Neural cell (in vitro differentiated cells): ENCODE measurements at regions not wholly inside any gene's neighbourhood (a gene's known extent, or its start where the extent isn't known, plus 50 kb on each side); places are given as distances from the start of the nearest gene placed in this dataset.

Experiments used
- H2AFZ ChIP-seq: fragments of 200-600, 300-800 bp; sonication (generic), shearing (Covaris generic); 2 replicates; pipeline ENCODE4 v1.6.0; 2014; ENCODE audit warnings: low read depth, mild to moderate bottlenecking, antibody characterized with exemption, low read length, moderate library complexity
- H3F3A ChIP-seq: fragments of 200-600 bp; shearing (Covaris generic); 2 replicates; pipeline ENCODE4 v1.6.1; 2016; ENCODE audit warnings: mild to moderate bottlenecking, moderate library complexity, mixed read lengths, antibody characterized with exemption, low read length; ENCODE audit not compliant: insufficient read depth, poor library complexity, severe bottlenecking
- H3K27ac ChIP-seq: fragments of 200-600, 300-800 bp; sonication (generic), shearing (Covaris generic); 2 replicates; pipeline ENCODE4 v1.5.1; 2014; ENCODE audit warnings: mild to moderate bottlenecking, low read length, moderate library complexity
- H3K27me3 ChIP-seq: fragments of 300-800, 200-600 bp; sonication (generic), shearing (Covaris generic); 2 replicates; pipeline ENCODE4 v1.6.0; 2014; ENCODE audit warnings: mild to moderate bottlenecking, low read depth, low read length, moderate library complexity; ENCODE audit not compliant: insufficient read depth
- H3K36me3 ChIP-seq: fragments of 300-800, 200-600 bp; sonication (generic), shearing (Covaris generic); 2 replicates; pipeline ENCODE4 v1.5.1; 2014; ENCODE audit warnings: mild to moderate bottlenecking, antibody characterized with exemption, low read length, moderate library complexity; ENCODE audit not compliant: insufficient read depth
- H3K4me2 ChIP-seq: fragments of 300-800, 200-600 bp; sonication (generic), shearing (Covaris generic); 2 replicates; pipeline ENCODE4 v1.6.0; 2014; ENCODE audit warnings: mild to moderate bottlenecking, low read length
- H3K4me3 ChIP-seq: fragments of 300-800, 200-600 bp; sonication (generic), shearing (Covaris generic); 2 replicates; pipeline ENCODE4 v1.5.1; 2014; ENCODE audit warnings: mild to moderate bottlenecking, low read length, moderate library complexity
- H3K79me2 ChIP-seq: fragments of 200-600 bp; shearing (Covaris generic); replicated peaks from 2 replicates; pipeline ENCODE4 v1.6.0; 2014; ENCODE audit warnings: mild to moderate bottlenecking, low read length, moderate library complexity; ENCODE audit not compliant: insufficient read depth
- H3K9ac ChIP-seq: fragments of 300-800, 200-600 bp; sonication (generic), shearing (Covaris generic); 2 replicates; pipeline ENCODE4 v1.6.1; 2016; ENCODE audit warnings: mild to moderate bottlenecking, low read length, mixed read lengths
- H3K9me2 ChIP-seq: fragments of 200-600 bp; shearing (Covaris generic); 2 replicates; pipeline ENCODE4 v1.6.1; 2016; ENCODE audit warnings: mild to moderate bottlenecking, low read length, mixed read lengths; ENCODE audit not compliant: insufficient read depth
- H3K9me3 ChIP-seq: fragments of 200-600, 300-800 bp; sonication (generic), shearing (Covaris generic); 2 replicates; pipeline ENCODE4 v1.6.1; 2016; ENCODE audit warnings: mild to moderate bottlenecking, mixed run types, low read length, moderate library complexity, mixed read lengths
- H4K20me1 ChIP-seq: fragments of 200-600 bp; shearing (Covaris generic); 2 replicates; pipeline ENCODE4 v1.6.1; 2016; ENCODE audit warnings: mild to moderate bottlenecking, mixed run types; ENCODE audit not compliant: insufficient read depth
- CTCF ChIP-seq: fragments of 450-650 bp; IDR thresholded peaks from 2 replicates; pipeline ENCODE4 v1.5.1; 2014; ENCODE audit warnings: antibody characterized with exemption, mild to moderate bottlenecking, moderate library complexity; ENCODE audit not compliant: poor library complexity, severe bottlenecking
- EP300 ChIP-seq: fragments of 450-650 bp; conservative IDR thresholded peaks from 2 replicates; pipeline ENCODE4 v1.6.1; 2014; ENCODE audit warnings: antibody characterized with exemption, mild to moderate bottlenecking, moderate library complexity; ENCODE audit not compliant: poor library complexity, severe bottlenecking
- EZH2 ChIP-seq: fragments of 200-600, 300-800 bp; shearing (Covaris generic), sonication (generic); IDR thresholded peaks from 2 replicates; pipeline ENCODE4 v1.6.1; 2014; ENCODE audit warnings: antibody characterized with exemption, low read length, borderline replicate concordance, mild to moderate bottlenecking; ENCODE audit not compliant: insufficient read depth, poor library complexity, severe bottlenecking
- MXI1 ChIP-seq: fragments of 450-650 bp; conservative IDR thresholded peaks from 2 replicates; pipeline ENCODE4 v1.6.1; 2014; ENCODE audit warnings: antibody characterized with exemption, mild to moderate bottlenecking; ENCODE audit not compliant: poor library complexity, severe bottlenecking
- POLR2AphosphoS5 ChIP-seq: IDR thresholded peaks from 2 replicates; pipeline ENCODE4 v1.6.1; 2012
- RAD21 ChIP-seq: fragments of 450-650 bp; conservative IDR thresholded peaks from 2 replicates; pipeline ENCODE4 v1.6.1; 2014; ENCODE audit warnings: antibody characterized with exemption, mild to moderate bottlenecking, moderate library complexity
- REST ChIP-seq: IDR thresholded peaks from 2 replicates; pipeline ENCODE4 v1.6.1; 2012; ENCODE audit warnings: borderline replicate concordance
- SMC3 ChIP-seq: fragments of 450-650 bp; conservative IDR thresholded peaks from 2 replicates; pipeline ENCODE4 v1.6.1; 2014; ENCODE audit warnings: antibody characterized with exemption, mild to moderate bottlenecking, moderate library complexity; ENCODE audit not compliant: poor library complexity
- TAF1 ChIP-seq: IDR thresholded peaks from 2 replicates; pipeline ENCODE4 v1.6.1; 2012; ENCODE audit warnings: low read depth

- no peaks in the 10 kb centered on the region for H3K27me3 ChIP-seq
- H3K27ac ChIP-seq, result no peak overlapping the region
- H2AFZ ChIP-seq, result no peak overlapping the region
- no peaks in the 10 kb centered on the region for H3K9me3 ChIP-seq
- H3K9me2 ChIP-seq, result no peaks in the 10 kb centered on the region
- H3K4me2 ChIP-seq, result no peak overlapping the region
- H3K9ac ChIP-seq, result no peak overlapping the region
- TF ChIP-seq REST (no peak), EZH2 (no peak), TAF1 (no peak), SMC3 (no peak), RAD21 (no peak), POLR2AphosphoS5 (no peak), MXI1 (no peak), EP300 (no peak), CTCF (no peak)
- no peaks in the 10 kb centered on the region for H4K20me1 ChIP-seq
- no peaks in the 10 kb centered on the region for H3K79me2 ChIP-seq
- no peak overlapping the region for H3K4me3 ChIP-seq
- H3F3A ChIP-seq, result no peaks in the 10 kb centered on the region
- no peaks in the 10 kb centered on the region for H3K36me3 ChIP-seq
Measured at GRCh38 chr10:44696496-44696895, 214.6 kb upstream of the TMEM72 start.

- no peak overlapping the region for H3K27ac ChIP-seq
- no peaks in the 10 kb centered on the region for H3F3A ChIP-seq
- H3K79me2 ChIP-seq, result no peaks in the 10 kb centered on the region
- no peak overlapping the region for H3K4me2 ChIP-seq
- H3K27me3 ChIP-seq, result no peaks in the 10 kb centered on the region
- no peaks in the 10 kb centered on the region for H3K9me2 ChIP-seq
- no peak overlapping the region for H3K9ac ChIP-seq
- H4K20me1 ChIP-seq, result no peaks in the 10 kb centered on the region
- H3K9me3 ChIP-seq, result no peaks in the 10 kb centered on the region
- TF ChIP-seq CTCF, result no peak
- TF ChIP-seq EZH2, result no peak
- no peak for TF ChIP-seq TAF1
- no peaks in the 10 kb centered on the region for H3K36me3 ChIP-seq
- no peak overlapping the region for H2AFZ ChIP-seq
- no peak overlapping the region for H3K4me3 ChIP-seq
Measured at GRCh38 chr10:44697116-44697515, 214.0 kb upstream of the TMEM72 start.
